Type B pancreatic cell (in vitro differentiated cells): ENCODE measurements at regions not wholly inside any gene's neighbourhood (a gene's known extent, or its start where the extent isn't known, plus 50 kb on each side); places are given as distances from the start of the nearest gene placed in this dataset.
A peak's percentile ranks its signal among the peaks of the same experiment; 100 is the strongest.

ENCODE experiments used
- DNase-seq: peaks from one replicate; pipeline ENCODE4 v3.0.0; 2021; ENCODE audit warnings: mixed read lengths; ENCODE audit not compliant: unreplicated experiment; ENCODE audit errors: extremely low spot score
- H3K27ac Mint-ChIP-seq: 2 replicates; pipeline ENCODE4 v1.8.0; 2021; ENCODE audit warnings: mild to moderate bottlenecking, mixed read lengths
- H3K27me3 Mint-ChIP-seq: 2 replicates; pipeline ENCODE4 v1.8.0; 2021; ENCODE audit warnings: mixed read lengths
- H3K36me3 Mint-ChIP-seq: 2 replicates; pipeline ENCODE4 v1.8.0; 2021; ENCODE audit warnings: mixed read lengths
- H3K4me1 Mint-ChIP-seq: one replicate; pipeline ENCODE4 v1.8.0; 2021; ENCODE audit warnings: mixed read lengths; ENCODE audit not compliant: unreplicated experiment
- H3K4me3 Mint-ChIP-seq: 2 replicates; pipeline ENCODE4 v1.8.0; 2021; ENCODE audit warnings: mild to moderate bottlenecking, mixed read lengths
- H3K9me3 Mint-ChIP-seq: 2 replicates; pipeline ENCODE4 v1.8.0; 2021; ENCODE audit warnings: mixed read lengths
- CTCF ChIP-seq: fragments of 200-600 bp; sonication (generic); conservative IDR thresholded peaks from 2 replicates; pipeline ENCODE4 v1.5.0; 2021; ENCODE audit warnings: antibody characterized with exemption, mild to moderate bottlenecking

- peaks cover 40% of the 10 kb centered on the region for H3K4me1 Mint-ChIP-seq
- no peaks in the 10 kb centered on the region for H3K36me3 Mint-ChIP-seq
- DNase-seq, result no peak
- no peaks in the 10 kb centered on the region for H3K27me3 Mint-ChIP-seq
- no peak overlapping the region for H3K27ac Mint-ChIP-seq
- peaks cover 10% of the 10 kb centered on the region for H3K9me3 Mint-ChIP-seq
- H3K4me3 Mint-ChIP-seq, result no peak overlapping the region
- no peak for TF ChIP-seq CTCF
Observed at GRCh38 chr5:56478062-56478461, 244.9 kb upstream of the ANKRD55 start.

GRCh38 chr5:56476487-56476856 lies 243.3 kb upstream of the ANKRD55 start:
- H3K27me3 Mint-ChIP-seq, result no peaks in the 10 kb centered on the region
- H3K36me3 Mint-ChIP-seq, result no peaks in the 10 kb centered on the region
- H3K27ac Mint-ChIP-seq, result peak overlapping the region; percentile 30
- no peak overlapping the region for H3K4me3 Mint-ChIP-seq
- no peak for DNase-seq
- peaks cover 39% of the 10 kb centered on the region for H3K4me1 Mint-ChIP-seq
- peaks cover 12% of the 10 kb centered on the region for H3K9me3 Mint-ChIP-seq
- no peak for TF ChIP-seq CTCF

- peak overlapping the region; percentile 20 for H3K27ac Mint-ChIP-seq
Observed at GRCh38 chr5:56475689-56476486, 242.8 kb upstream of the ANKRD55 start.

GRCh38 chr5:56471707-56472106 lies 238.6 kb upstream of the ANKRD55 start:
- peaks cover 29% of the 10 kb centered on the region for H3K4me1 Mint-ChIP-seq
- H3K9me3 Mint-ChIP-seq, result peaks cover 12% of the 10 kb centered on the region
- no peaks in the 10 kb centered on the region for H3K36me3 Mint-ChIP-seq
- no peak overlapping the region for H3K4me3 Mint-ChIP-seq
- TF ChIP-seq CTCF, result no peak
- DNase-seq, result no peak
- H3K27me3 Mint-ChIP-seq, result no peaks in the 10 kb centered on the region
- no peak overlapping the region for H3K27ac Mint-ChIP-seq

More at GRCh38 chr5:56475689-56476486, 242.8 kb upstream of the ANKRD55 start:
- H3K27me3 Mint-ChIP-seq, result no peaks in the 10 kb centered on the region
- no peaks in the 10 kb centered on the region for H3K36me3 Mint-ChIP-seq
- H3K4me1 Mint-ChIP-seq, result peaks cover 37% of the 10 kb centered on the region
- H3K9me3 Mint-ChIP-seq, result peaks cover 12% of the 10 kb centered on the region
- no peak overlapping the region for H3K4me3 Mint-ChIP-seq
- no peak for DNase-seq
- no peak for TF ChIP-seq CTCF

- no peak overlapping the region for H3K27ac Mint-ChIP-seq
- DNase-seq, result no peak
- no peak for TF ChIP-seq CTCF
- H3K4me1 Mint-ChIP-seq, result peaks cover 27% of the 10 kb centered on the region
- H3K4me3 Mint-ChIP-seq, result no peak overlapping the region
- peaks cover 17% of the 10 kb centered on the region for H3K9me3 Mint-ChIP-seq
- no peaks in the 10 kb centered on the region for H3K27me3 Mint-ChIP-seq
- no peaks in the 10 kb centered on the region for H3K36me3 Mint-ChIP-seq
Observed at GRCh38 chr5:56470007-56470406, 236.9 kb upstream of the ANKRD55 start.
